Epithelial cell of prostate (primary cell): ENCODE measurements at regions not wholly inside any gene's neighbourhood (a gene's known extent, or its start where the extent isn't known, plus 50 kb on each side); places are given as distances from the start of the nearest gene placed in this dataset.

Experiments used
- DNase-seq: peaks from one replicate; pipeline ENCODE4 v3.0.0-alpha.2; 2011; ENCODE audit warnings: low read depth, low spot score
- H3K27ac ChIP-seq: fragments of 450-650 bp; 2 replicates; pipeline ENCODE4 v1.5.1; 2017; ENCODE audit warnings: mild to moderate bottlenecking

GRCh38 chr2:17263570-17263968, 254.7 kb downstream of the RAD51AP2 start:
- no peak for DNase-seq
- H3K27ac ChIP-seq = no peak overlapping the region

- H3K27ac ChIP-seq = no peak overlapping the region
- DNase-seq = no peak
Observed at GRCh38 chr2:17262854-17263569, 255.2 kb downstream of the RAD51AP2 start.

DNA sequence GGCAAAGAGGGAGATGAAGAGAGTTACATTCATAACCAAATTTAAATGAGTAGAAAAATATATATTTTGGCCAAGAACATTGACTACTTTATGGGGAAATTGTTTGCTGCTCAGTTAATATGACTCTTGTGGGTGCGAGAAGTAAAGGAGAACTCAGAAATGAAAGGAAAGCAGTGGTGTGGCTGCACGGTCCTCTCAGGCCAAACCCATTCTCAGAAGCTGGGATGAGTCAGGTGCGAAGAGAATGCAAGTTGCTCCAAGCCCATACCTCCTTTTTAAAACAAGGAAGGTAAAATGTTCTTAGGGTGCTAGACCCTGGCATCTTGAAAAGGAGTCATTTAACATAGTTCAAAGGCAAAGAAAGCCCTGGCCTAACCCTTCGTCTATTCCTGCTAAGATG, 258.6 kb downstream of the RAD51AP2 start:
- no peak overlapping the region for H3K27ac ChIP-seq
- no peak for DNase-seq

GRCh38 chr2:17258861-17259260, 259.4 kb downstream of the RAD51AP2 start:
- H3K27ac ChIP-seq = no peak overlapping the region
- DNase-seq = no peak

GRCh38 chr2:17257189-17257909, 260.9 kb downstream of the RAD51AP2 start:
- DNase-seq = no peak
- no peak overlapping the region for H3K27ac ChIP-seq

- no peak overlapping the region for H3K27ac ChIP-seq
- DNase-seq = no peak
Observed at GRCh38 chr2:17255071-17255470, 263.2 kb downstream of the RAD51AP2 start.

DNA sequence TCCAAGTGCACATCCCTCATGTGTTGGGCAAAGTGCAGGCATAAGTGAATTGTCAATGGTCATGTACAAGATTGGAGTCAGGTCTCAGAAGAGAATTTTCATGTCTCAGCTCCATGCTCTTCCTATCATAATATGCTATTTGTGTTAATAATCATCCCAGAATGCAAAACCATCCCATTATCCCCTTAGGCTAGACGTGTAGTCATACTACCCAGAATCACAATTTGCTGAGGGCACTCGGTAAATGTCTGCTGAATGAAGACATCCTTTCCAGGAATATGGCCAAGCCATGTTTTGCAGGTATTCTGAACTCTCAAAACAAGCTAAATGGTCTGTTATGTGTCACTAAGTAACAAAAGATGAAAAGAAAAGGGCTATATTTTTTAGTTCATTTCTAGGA, 263.8 kb downstream of the RAD51AP2 start:
- H3K27ac ChIP-seq = no peak overlapping the region
- DNase-seq = no peak

- H3K27ac ChIP-seq = no peak overlapping the region
- DNase-seq = no peak
Observed at GRCh38 chr2:17252258-17252657, 266.0 kb downstream of the RAD51AP2 start.

- DNase-seq = no peak
- H3K27ac ChIP-seq = no peak overlapping the region
Observed at GRCh38 chr2:17251171-17251570, 267.1 kb downstream of the RAD51AP2 start.

DNA sequence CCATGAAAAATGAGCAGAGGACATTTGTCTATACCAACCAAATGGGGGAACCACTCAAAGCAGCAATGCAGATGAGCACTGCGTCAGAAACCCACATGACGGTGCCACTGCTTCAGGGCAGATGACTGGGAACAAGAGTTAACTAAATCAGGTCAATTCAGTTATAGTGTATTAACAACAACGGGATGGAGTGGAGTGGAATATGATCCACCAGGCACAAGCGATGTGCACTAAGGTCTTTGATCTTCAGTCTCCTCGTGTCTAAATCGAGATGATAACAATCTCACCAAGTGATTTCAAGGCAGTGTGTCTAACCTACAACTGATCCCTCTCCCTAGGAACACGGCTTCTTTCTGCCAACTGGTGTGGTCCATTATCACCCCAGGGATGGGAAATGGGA, 269.0 kb downstream of the RAD51AP2 start:
- H3K27ac ChIP-seq = no peak overlapping the region
- no peak for DNase-seq

- no peak for DNase-seq
- no peak overlapping the region for H3K27ac ChIP-seq
Observed at GRCh38 chr2:17245906-17246305, 272.3 kb downstream of the RAD51AP2 start.

DNA sequence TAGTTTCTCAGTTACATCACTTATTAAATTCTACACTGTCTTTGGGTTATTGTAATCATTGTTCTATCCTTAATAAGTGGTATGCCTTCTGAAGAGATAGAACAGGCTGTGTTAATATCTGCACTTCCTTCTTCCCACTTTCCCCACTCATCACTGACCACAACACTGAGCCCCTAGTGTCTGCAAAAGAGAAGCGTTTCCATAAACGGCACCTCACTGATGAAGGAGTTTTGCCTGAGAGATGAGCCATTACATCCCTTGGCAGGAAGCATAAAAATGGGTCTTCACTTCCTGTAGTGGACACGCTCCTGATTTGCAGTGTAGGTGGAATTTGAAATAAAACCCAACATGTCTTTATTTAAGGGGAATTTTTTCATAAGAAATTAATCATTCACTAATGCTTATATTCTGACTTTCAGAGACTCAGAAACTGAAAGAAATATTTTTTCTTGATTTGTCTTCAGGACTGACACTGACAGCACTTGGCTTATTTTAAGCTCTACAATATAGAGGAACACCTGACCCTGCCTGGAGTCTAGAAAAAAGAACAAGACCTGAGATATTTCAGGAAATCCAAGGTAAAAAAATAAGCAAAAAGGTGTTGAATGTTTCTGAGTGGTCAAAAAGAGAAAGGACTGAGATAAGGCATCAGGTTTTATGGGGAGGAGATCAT, 275.3 kb downstream of the RAD51AP2 start:
- DNase-seq = no peak
- no peak overlapping the region for H3K27ac ChIP-seq

DNA sequence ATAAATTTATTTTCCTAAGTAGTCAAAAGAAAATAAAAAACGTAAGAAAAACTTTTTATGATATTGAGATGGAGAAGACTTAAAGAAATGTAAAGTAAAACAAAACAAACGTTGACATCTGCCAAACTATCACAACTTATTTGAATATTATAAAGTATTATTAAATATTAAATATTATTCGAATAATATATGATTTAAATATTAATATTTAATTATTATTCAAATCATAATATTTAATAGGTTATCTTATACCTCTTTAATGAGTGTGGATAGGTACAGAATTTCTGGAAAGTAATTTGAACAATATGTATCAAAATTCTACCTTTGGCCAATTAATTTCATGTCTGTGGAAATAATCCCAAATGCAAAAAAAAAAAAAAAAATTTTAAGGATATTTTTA, 278.7 kb downstream of the RAD51AP2 start:
- no peak for DNase-seq
- H3K27ac ChIP-seq = no peak overlapping the region

GRCh38 chr2:17235167-17235566, 283.1 kb downstream of the RAD51AP2 start:
- no peak overlapping the region for H3K27ac ChIP-seq
- DNase-seq = no peak

GRCh38 chr2:17232776-17233556, 285.3 kb downstream of the RAD51AP2 start:
- H3K27ac ChIP-seq = no peak overlapping the region
- no peak for DNase-seq

DNA sequence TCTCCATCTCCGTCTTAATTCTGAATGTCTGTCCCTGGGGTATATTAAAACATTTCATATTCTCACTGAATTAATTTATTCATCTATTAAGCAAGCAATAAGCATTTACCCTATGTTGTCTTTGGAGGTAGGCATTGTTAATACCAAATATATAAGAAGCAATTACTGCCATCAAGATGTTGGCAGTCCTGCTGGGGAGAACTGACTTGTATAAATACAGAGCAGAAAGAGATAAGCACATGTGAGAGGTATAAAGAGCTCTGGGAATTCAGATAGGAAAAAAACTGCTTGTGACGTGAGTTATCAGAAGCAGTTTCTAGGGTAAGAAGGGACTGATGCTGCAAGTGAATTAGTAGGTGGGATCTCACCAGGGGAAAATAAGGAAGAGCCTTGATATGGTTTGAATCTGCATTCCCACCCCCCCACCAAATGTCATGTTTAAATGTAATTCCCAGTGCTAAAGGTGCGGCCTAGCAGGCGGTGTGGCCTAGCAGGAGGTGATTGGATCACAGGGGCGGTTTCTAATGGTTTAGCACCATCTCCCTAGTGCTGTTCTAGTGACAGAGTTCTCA, 286.8 kb downstream of the RAD51AP2 start:
- H3K27ac ChIP-seq = no peak overlapping the region
- DNase-seq = no peak

- no peak for DNase-seq
Observed at GRCh38 chr2:17229414-17229813, 288.8 kb downstream of the RAD51AP2 start.

DNA sequence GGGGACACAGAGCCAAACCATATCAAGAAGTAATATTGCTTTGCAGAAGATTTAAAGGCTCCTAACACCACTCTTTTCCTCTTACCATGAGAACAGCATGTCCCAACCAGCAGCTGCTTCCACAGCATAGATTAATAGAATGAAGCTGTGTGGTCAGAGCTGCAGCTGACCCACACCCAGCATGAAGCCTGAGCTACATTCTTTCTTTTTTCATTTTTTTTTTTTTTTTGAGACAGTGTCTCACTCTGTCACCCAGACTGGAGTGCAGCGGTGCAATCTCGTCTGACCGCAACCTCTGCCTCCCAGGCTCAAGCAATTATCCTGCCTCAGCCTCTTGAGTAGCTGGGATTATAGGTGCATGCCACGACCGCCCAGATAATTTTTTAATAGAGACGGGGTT, 289.8 kb downstream of the RAD51AP2 start:
- H3K27ac ChIP-seq = no peak overlapping the region
- DNase-seq = no peak

More at GRCh38 chr2:17229414-17229813, 288.8 kb downstream of the RAD51AP2 start:
- H3K27ac ChIP-seq = no peak overlapping the region

DNA sequence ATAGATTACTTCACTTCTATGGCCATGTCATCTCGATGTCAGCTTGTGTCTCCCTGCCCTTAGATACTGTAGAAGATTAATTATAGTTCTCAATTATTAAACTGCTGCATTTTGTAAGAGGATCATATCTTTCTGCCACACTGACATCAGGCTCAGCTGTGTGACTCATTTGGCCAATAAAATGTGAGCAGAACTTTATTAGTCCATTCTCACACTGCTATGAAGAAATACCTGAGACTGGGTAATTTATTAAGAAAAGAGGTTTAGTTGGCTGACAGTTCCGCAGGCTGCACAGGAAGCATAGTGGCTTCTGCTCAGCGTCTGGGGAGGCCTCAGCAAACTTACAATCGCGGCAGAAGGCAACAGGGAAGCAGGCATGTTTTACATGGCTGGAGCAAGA, 290.4 kb downstream of the RAD51AP2 start:
- no peak overlapping the region for H3K27ac ChIP-seq
- no peak for DNase-seq

DNA sequence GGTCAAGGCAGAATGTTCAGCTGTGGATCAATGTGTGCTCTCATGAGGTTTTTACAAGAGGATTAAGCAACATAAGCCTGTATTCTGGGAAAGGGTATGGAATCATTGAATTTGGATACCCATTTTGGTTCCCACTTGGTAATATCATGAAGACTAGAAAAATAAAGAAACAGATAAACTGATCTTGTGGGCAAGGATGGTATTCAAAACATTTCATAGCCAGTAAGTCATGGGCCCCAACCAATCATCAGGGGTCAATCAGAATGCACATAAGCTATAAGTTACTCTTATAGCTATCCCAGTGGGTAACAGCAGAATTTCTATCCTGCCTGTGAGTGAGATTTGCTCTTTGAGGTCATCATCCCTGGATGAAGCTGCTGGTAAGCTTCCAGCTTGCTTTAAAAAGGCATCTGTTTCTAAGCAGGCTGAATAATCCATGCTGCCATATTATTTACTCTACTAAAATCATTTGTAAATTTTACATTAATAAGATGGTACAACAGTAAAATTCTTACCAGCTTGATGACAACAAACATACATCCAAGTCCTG, 291.2 kb downstream of the RAD51AP2 start:
- no peak for DNase-seq
- H3K27ac ChIP-seq = no peak overlapping the region
